GDM1 (cell line): ENCODE measurements at regions not wholly inside any gene's neighbourhood (a gene's known extent, or its start where the extent isn't known, plus 50 kb on each side); places are given as distances from the start of the nearest gene placed in this dataset.

ENCODE experiments used
- DNase-seq: peaks from one replicate; lab custom pipeline; 2025; lab: John Stamatoyannopoulos, UW

- DNase-seq, result no peak
Measured at GRCh38 chr6:113304116-113304515, 553.0 kb upstream of the MARCKS start.

DNA sequence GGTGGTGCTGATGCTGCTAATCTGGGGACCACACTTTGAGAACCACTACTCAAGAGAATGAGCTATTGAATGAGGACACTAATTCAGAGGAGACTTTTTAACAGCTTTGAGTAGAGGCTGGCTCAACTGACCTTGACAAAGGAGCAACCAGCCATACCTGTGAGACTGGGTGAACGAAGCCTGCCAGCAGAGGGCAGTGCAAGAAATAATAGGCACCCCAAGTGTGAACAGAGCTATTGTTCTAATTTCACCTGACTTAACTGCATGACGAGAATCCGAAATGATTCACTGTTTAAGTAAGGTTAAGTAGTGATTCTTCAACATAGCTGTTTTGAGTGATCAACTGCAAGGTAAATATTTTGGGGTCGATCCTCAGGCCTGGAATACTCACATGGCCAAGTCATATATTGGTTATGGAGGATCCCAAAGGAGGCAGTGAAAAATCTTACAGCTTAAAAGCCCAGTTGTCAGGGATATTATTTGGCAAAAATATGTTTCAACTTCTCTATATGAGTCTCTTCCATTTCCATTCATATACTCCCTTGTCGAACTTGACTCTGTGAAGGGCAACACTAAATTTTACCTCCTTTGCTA, 550.5 kb upstream of the MARCKS start:
- no peak for DNase-seq

DNA sequence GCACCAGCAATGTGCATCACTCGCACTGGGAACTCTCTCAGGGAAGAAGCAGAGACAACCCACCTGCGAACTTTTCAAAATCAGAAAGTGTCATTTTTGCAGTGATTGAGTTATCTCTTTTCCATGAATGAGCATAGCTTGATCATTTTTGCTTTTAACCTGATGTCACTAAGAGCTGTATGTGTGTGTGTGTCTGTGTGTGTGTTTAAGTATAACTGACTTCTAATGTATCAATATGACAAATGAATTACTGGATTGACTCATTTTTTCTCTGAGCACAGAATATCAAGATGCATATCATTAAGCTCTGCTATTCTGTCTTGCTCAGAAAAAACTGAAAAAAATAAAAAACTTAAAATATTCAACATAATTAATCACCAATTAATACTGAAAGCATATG, 548.9 kb upstream of the MARCKS start:
- DNase-seq, result no peak

DNA sequence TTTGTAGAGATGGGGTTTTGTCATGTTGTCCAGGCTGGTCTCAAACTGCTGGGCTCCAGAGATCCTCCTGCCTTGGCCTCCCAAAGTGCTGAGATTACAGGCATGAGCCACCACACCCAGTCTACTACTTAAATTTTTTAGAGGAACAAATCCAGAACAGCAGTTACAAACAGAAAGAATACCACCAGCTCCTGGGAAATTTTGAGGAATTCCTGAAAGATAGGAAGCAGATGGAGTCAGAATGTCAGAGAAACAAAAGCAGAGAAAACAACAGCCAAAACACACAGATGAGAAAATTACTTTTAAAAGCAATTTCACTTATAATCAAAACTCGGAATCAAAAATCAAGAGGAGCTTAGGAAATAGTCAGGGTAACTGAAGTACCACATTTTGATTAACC, 543.3 kb upstream of the MARCKS start:
- DNase-seq, result no peak

DNA sequence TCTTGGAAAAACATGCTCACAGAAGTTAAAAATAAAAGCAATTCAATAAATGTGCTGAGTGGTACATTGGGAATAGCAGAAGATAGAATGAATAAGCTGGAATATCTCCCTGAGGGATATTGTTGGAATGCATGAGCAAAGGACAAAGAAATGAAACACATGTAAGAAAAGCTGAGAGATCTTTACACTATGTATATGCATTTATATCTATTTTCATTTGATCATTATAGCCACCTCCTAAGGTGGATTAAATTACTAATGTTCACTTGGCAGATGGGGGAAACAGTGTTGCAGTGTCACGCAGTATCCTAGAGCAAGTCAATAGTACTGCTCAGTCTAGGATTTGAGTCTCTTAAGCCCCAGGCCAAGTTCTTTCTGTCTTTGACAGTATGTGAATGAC, 542.0 kb upstream of the MARCKS start:
- DNase-seq, result no peak

DNA sequence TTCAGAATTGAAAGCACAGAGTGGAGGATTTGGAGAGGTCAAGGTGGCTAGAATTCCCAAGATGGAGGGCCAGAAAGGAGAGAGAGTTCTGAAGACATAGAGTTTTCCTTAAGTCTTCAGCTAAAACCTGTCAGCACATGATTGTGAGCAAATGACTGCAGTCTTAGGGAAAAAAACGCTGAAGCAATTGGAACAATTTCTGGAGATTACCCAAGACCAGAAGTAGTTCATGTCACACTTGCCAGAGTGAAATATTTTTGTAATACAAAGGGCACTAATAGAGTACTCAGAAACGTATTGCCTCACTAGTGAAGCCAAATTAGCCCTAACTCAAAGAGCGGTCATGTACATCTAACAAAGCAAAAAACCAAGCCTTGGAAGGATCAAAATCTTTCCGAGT, 541.3 kb upstream of the MARCKS start:
- DNase-seq, result no peak

DNA sequence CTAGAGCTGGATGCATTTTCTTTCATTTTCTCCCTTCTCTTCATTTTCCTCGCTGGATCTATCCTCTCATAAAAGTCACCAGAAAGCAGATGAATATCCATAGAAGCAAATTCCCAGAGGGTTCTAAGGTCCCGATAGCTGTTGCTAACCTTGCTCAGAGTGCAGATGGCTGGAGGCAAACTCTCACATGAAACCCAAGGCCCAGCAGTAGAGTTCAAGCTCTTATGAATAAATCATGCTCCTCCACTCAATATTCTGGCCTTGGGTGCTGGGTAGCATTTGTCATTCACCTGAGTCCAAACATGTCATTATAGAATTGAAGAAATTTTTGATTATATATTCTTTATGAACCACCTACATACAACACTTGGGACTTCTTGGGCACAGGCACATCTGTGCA, 539.7 kb upstream of the MARCKS start:
- no peak for DNase-seq

- DNase-seq, result no peak
Measured at GRCh38 chr6:113317891-113318574, 539.1 kb upstream of the MARCKS start.

GRCh38 chr6:113318575-113318917, 538.6 kb upstream of the MARCKS start:
- no peak for DNase-seq

DNA sequence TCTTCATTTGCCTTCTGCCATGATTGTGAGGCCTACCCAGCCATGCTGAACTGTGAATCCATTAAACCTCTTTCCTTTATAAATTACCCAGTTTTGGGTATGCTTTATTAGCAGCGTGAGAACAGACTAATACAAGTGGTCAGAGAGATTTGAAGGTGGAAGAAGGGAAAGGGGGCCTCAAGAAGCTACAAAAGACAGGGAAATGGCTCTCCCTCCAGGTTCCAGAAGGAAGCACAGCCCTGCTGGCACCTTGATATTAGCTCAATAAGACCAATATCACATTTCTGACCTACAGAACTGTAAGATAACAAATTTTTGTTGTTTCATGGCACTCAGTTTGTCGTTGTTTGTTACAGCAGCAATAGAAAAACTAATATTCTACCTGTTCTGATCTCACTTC, 536.5 kb upstream of the MARCKS start:
- no peak for DNase-seq

DNA sequence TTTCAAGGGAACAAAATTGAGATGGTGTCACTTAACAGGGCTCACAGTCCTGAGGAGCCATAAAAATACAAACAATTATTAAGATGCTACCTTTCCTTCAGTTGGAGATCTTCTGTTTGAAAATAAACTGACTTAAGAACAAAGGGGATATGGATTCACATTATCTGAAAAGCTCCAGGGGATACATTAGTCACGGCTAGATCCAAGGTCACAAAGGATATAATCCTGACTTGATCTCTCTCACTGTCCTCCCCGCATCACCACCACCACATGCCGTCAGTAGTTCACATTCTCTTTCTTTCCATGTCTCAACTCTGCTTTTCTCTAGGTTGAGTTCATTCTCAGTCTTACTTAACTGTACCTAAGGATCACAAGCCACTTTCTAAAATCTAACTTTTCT, 530.4 kb upstream of the MARCKS start:
- no peak for DNase-seq

DNA sequence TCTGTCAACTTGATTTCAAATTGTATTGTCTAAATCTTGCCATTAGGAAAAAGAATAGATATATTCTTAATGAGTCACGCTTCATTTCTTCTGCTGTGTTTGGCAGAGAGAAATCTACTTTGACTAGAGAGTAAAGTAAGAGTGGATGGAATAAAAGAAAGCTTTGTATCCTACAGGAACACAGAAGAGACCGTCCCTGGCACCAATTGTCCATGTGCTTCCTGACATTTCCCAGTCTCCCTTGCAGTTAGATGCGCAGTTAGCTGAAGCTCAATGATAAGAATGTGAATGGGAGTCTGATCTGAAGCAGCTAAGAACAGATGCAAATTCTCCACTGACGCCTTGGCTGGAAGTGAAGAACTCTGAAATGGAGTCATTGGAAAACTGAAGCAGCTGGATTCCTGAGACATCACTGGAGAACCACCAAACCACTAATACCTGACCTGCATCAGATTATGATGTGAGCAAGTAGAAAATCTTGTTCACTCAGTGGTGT, 528.2 kb upstream of the MARCKS start:
- DNase-seq, result no peak

GRCh38 chr6:113329942-113330635, 527.1 kb upstream of the MARCKS start:
- no peak for DNase-seq

DNA sequence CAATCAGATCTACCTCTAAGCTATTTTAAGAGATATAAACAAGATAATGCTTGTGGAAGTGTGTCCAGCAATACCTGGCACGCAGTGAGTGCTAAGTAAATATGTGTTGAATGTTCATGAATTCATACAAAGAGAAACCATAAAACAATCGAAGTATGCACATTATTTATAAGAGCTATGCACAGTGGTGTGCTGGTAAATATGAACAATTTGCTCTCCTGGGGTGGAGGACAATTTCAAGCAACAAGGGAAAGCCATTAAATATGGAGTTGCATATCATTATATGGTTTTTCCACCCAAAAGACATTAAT, 526.6 kb upstream of the MARCKS start:
- DNase-seq, result no peak

- no peak for DNase-seq
Measured at GRCh38 chr6:113331021-113331420, 526.1 kb upstream of the MARCKS start.

DNA sequence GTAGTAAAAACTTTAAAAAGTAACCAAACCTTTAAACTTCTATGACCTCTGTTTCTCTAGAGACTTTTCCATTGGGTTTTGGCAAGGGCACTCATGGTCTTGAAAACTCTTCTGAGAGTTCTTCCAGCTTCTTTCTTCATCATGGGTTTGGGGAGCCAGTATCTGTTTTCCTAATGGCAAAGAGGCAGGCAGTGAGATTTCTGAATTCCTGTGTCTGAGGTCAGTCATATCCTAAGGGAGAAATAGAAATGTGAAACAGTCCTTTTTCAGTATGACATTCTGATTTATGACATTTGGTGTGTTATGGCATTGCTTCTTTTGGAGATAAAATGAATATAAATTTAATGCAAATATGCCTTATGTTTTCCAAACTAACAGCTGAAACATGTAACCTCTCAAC, 518.5 kb upstream of the MARCKS start:
- DNase-seq, result no peak

GRCh38 chr6:113339209-113339608, 517.9 kb upstream of the MARCKS start:
- no peak for DNase-seq

GRCh38 chr6:113340371-113340770, 516.8 kb upstream of the MARCKS start:
- DNase-seq, result no peak

- DNase-seq, result no peak
Measured at GRCh38 chr6:113343940-113344339, 513.2 kb upstream of the MARCKS start.

GRCh38 chr6:113344969-113345368, 512.2 kb upstream of the MARCKS start:
- DNase-seq, result no peak

GRCh38 chr6:113347436-113347835, 509.7 kb upstream of the MARCKS start:
- DNase-seq, result no peak

DNA sequence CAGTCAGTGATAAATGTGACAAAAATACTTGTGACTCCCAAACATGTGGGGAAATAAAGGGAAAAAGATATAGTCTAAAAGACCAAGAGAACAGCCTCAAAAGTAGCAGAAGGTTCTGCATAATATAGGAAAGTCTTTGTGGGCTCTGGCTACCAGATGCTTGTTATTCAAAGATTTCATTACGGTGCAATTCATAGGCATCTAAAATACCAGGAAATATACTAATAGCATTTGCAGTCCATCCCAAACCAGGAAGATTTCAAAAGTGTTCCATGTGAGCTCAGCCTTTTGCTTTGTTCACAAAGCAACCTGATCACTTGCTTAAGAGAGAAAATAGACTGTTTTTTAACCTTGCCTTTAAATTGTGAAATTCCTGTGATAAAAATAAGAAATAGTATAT, 506.7 kb upstream of the MARCKS start:
- DNase-seq, result no peak

GRCh38 chr6:113351173-113351834, 505.8 kb upstream of the MARCKS start:
- DNase-seq, result no peak
